ENCODE measurements at regions not wholly inside any gene's neighbourhood (a gene's known extent, or its start where the extent isn't known, plus 50 kb on each side); places are given as distances from the start of the nearest gene placed in this dataset.

- no peak for TF ChIP-seq ZNF532 (CRISPR knock-in tag; IDR thresholded peaks at IDR 0.05; ENCODE audit: borderline replicate concordance)
- no peak for TF ChIP-seq ZMAT4 (CRISPR knock-in tag; IDR thresholded peaks at IDR 0.05)
- no peak for TF ChIP-seq ZNF416 (CRISPR knock-in tag; IDR thresholded peaks at IDR 0.05)
These were observed 104.6 kb upstream of the NEO1 start (continued) for GRCh38 chr15:72947709-72948108.

- H3K27me3 Mint-ChIP-seq (ENCODE audit: low read depth): no peaks in the 10 kb centered on the region
- DNase-seq (ENCODE audit: low spot score): no peak
- no peaks in the 10 kb centered on the region for H3K4me1 Mint-ChIP-seq
- no peak for ATAC-seq
- ChIA-PET CTCF (no interaction called here), POLR2A (no interaction called here)
- H3K4me3 Mint-ChIP-seq: no peak overlapping the region
- H3K27ac Mint-ChIP-seq: no peak overlapping the region
- no peaks in the 10 kb centered on the region for H3K36me3 Mint-ChIP-seq
- no peaks in the 10 kb centered on the region for H3K9me3 Mint-ChIP-seq
- TF ChIP-seq MLX (CRISPR knock-in tag; IDR thresholded peaks at IDR 0.05): no peak
- no peak for TF ChIP-seq EMX1 (CRISPR knock-in tag; IDR thresholded peaks at IDR 0.05)
- no peak for TF ChIP-seq HMGA2 (CRISPR knock-in tag; IDR thresholded peaks at IDR 0.05)
- no peak for TF ChIP-seq ZBTB43 (CRISPR knock-in tag; IDR thresholded peaks at IDR 0.05)
- no peak for TF ChIP-seq OVOL2 (CRISPR knock-in tag; IDR thresholded peaks at IDR 0.05; ENCODE audit: borderline replicate concordance)
- no peak for TF ChIP-seq RELA (CRISPR knock-in tag; IDR thresholded peaks at IDR 0.05; ENCODE audit: borderline replicate concordance)
- no peak for TF ChIP-seq TEAD4 (CRISPR knock-in tag; IDR thresholded peaks at IDR 0.05)
- TF ChIP-seq NR1H2 (CRISPR knock-in tag; IDR thresholded peaks at IDR 0.05): no peak
- no peak for TF ChIP-seq JUN (CRISPR knock-in tag; IDR thresholded peaks at IDR 0.05)
- TF ChIP-seq ESRRA (CRISPR knock-in tag; IDR thresholded peaks at IDR 0.05; ENCODE audit: borderline replicate concordance): no peak
- no peak for TF ChIP-seq STAT6 (CRISPR knock-in tag; conservative IDR thresholded peaks at IDR 0.05; ENCODE audit: low read depth)
- TF ChIP-seq SOX15 (CRISPR knock-in tag; IDR thresholded peaks at IDR 0.05): no peak
These were observed 107.7 kb upstream of the NEO1 start for GRCh38 chr15:72944565-72944964.

- no peaks in the 10 kb centered on the region for H3K36me3 Mint-ChIP-seq
- CTCF ChIA-PET: no interaction called here
- no peak for ATAC-seq
- TF ChIP-seq ZBTB43 (CRISPR knock-in tag; IDR thresholded peaks at IDR 0.05) (no peak), NR2C2 (CRISPR knock-in tag; IDR thresholded peaks at IDR 0.05) (no peak), GABPB1 (CRISPR knock-in tag; IDR thresholded peaks at IDR 0.05) (no peak), TP53 (CRISPR knock-in tag; IDR thresholded peaks at IDR 0.05) (no peak), PREB (CRISPR knock-in tag; IDR thresholded peaks at IDR 0.05; ENCODE audit: borderline replicate concordance) (no peak), ZNF317 (CRISPR knock-in tag; IDR thresholded peaks at IDR 0.05; ENCODE audit: borderline replicate concordance, low read depth) (no peak), NFYB (CRISPR knock-in tag; conservative IDR thresholded peaks at IDR 0.05; ENCODE audit: low read depth) (no peak), FOXJ3 (CRISPR knock-in tag; IDR thresholded peaks at IDR 0.05; ENCODE audit: borderline replicate concordance) (no peak), RELA (CRISPR knock-in tag; IDR thresholded peaks at IDR 0.05; ENCODE audit: borderline replicate concordance) (no peak)
These were observed 112.0 kb upstream of the NEO1 start for GRCh38 chr15:72940229-72940622.

More at GRCh38 chr15:72940229-72940622, 112.0 kb upstream of the NEO1 start:
- no peak for DNase-seq (ENCODE audit: low spot score)
- H3K27me3 Mint-ChIP-seq (ENCODE audit: low read depth): no peaks in the 10 kb centered on the region
- H3K4me1 Mint-ChIP-seq: no peaks in the 10 kb centered on the region; the same call in 1 of the 2 replicates
- H3K9me3 Mint-ChIP-seq: no peaks in the 10 kb centered on the region
- POLR2A ChIA-PET: no interaction called here
- no peak overlapping the region for H3K27ac Mint-ChIP-seq
- no peak overlapping the region for H3K4me3 Mint-ChIP-seq
